Effector memory CD4-positive, alpha-beta T cell (primary cell): ENCODE measurements at regions not wholly inside any gene's neighbourhood (a gene's known extent, or its start where the extent isn't known, plus 50 kb on each side); places are given as distances from the start of the nearest gene placed in this dataset.

Source experiments
- DNase-seq, 3 donors: peaks; one replicate each; pipeline ENCODE4 v3.0.0-alpha.2; 2020
- H3K27ac ChIP-seq: 2 replicates; pipeline ENCODE4 v1.7.0; 2013; ENCODE audit warnings: mild to moderate bottlenecking, low read length, moderate library complexity; ENCODE audit not compliant: insufficient read depth, poor library complexity, severe bottlenecking
- H3K27me3 ChIP-seq: replicated peaks from 2 replicates; pipeline ENCODE4 v1.7.0; 2013; ENCODE audit warnings: mild to moderate bottlenecking, low read length; ENCODE audit not compliant: insufficient read depth, control insufficient read depth, poor library complexity, severe bottlenecking
- H3K36me3 ChIP-seq: 2 replicates; pipeline ENCODE4 v1.7.0; 2013; ENCODE audit warnings: mild to moderate bottlenecking, low read length, moderate library complexity; ENCODE audit not compliant: control insufficient read depth, insufficient read depth
- H3K4me1 ChIP-seq: 2 replicates; pipeline ENCODE4 v1.7.0; 2013; ENCODE audit warnings: low read length, mild to moderate bottlenecking; ENCODE audit not compliant: control insufficient read depth, insufficient read depth, poor library complexity, severe bottlenecking
- H3K4me3 ChIP-seq: 2 replicates; pipeline ENCODE4 v1.7.0; 2013; ENCODE audit warnings: low read length, low read depth, mild to moderate bottlenecking; ENCODE audit not compliant: insufficient read depth, poor library complexity, severe bottlenecking
- H3K9me3 ChIP-seq: 2 replicates; pipeline ENCODE4 v1.7.0; 2013; ENCODE audit warnings: mild to moderate bottlenecking, low read length, moderate library complexity; ENCODE audit not compliant: control insufficient read depth

GRCh38 chr13:107753748-107754147 lies 461.6 kb downstream of the LIG4 start:
- no peak overlapping the region for H3K27ac ChIP-seq
- H3K27me3 ChIP-seq: no peaks in the 10 kb centered on the region
- no peaks in the 10 kb centered on the region for H3K36me3 ChIP-seq
- H3K9me3 ChIP-seq: no peaks in the 10 kb centered on the region
- DNase-seq: no peak
- no peaks in the 10 kb centered on the region for H3K4me1 ChIP-seq
- H3K4me3 ChIP-seq: no peak overlapping the region

GRCh38 chr13:107753291-107753690 lies 462.0 kb downstream of the LIG4 start:
- no peaks in the 10 kb centered on the region for H3K9me3 ChIP-seq
- H3K36me3 ChIP-seq: no peaks in the 10 kb centered on the region
- no peaks in the 10 kb centered on the region for H3K27me3 ChIP-seq
- no peaks in the 10 kb centered on the region for H3K4me1 ChIP-seq
- no peak overlapping the region for H3K4me3 ChIP-seq
- DNase-seq: no peak
- H3K27ac ChIP-seq: no peak overlapping the region

- H3K9me3 ChIP-seq: no peaks in the 10 kb centered on the region
- H3K36me3 ChIP-seq: no peaks in the 10 kb centered on the region
- no peaks in the 10 kb centered on the region for H3K27me3 ChIP-seq
- H3K27ac ChIP-seq: no peak overlapping the region
- H3K4me1 ChIP-seq: no peaks in the 10 kb centered on the region
- no peak for DNase-seq
- H3K4me3 ChIP-seq: no peak overlapping the region
These were observed 471.4 kb downstream of the LIG4 start for GRCh38 chr13:107743983-107744382.

GRCh38 chr13:107743526-107743925 lies 471.8 kb downstream of the LIG4 start:
- Histone ChIP-seq H3K9me3 (no peaks in the 10 kb centered on the region), H3K4me1 (no peaks in the 10 kb centered on the region), H3K27ac (no peak overlapping the region), H3K36me3 (no peaks in the 10 kb centered on the region), H3K27me3 (no peaks in the 10 kb centered on the region), H3K4me3 (no peak overlapping the region)
- DNase-seq: no peak

GRCh38 chr13:107743100-107743499 lies 472.2 kb downstream of the LIG4 start:
- DNase-seq: no peak
- Histone ChIP-seq H3K4me1 (no peaks in the 10 kb centered on the region), H3K27me3 (no peaks in the 10 kb centered on the region), H3K36me3 (no peaks in the 10 kb centered on the region), H3K4me3 (no peak overlapping the region), H3K9me3 (no peaks in the 10 kb centered on the region), H3K27ac (no peak overlapping the region)

DNA sequence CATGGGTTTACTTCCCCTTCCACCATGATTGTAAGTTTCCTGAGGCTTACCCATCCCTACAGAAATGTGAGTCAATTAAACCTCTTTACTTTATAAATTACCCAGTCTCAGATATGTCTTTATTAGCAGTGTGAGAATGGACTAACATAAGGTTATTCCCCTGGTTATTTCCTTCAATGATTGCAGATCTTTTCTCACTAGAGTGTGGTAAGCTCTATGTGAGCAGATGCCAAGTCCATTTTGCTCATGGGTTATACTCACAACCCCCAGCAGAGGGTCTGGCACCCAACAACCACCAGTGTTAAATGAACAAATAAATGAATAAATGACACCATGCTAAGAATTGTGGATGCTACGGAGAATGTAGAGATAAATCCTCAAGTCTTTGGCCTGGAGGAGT lies 472.8 kb downstream of the LIG4 start:
- Histone ChIP-seq H3K27ac (no peak overlapping the region), H3K36me3 (no peaks in the 10 kb centered on the region), H3K9me3 (no peaks in the 10 kb centered on the region), H3K4me1 (no peaks in the 10 kb centered on the region), H3K4me3 (no peak overlapping the region), H3K27me3 (no peaks in the 10 kb centered on the region)
- DNase-seq: no peak

- Histone ChIP-seq H3K4me1 (no peaks in the 10 kb centered on the region), H3K36me3 (no peaks in the 10 kb centered on the region), H3K4me3 (no peak overlapping the region), H3K9me3 (no peaks in the 10 kb centered on the region), H3K27me3 (no peaks in the 10 kb centered on the region), H3K27ac (no peak overlapping the region)
- no peak for DNase-seq
These were observed 477.3 kb downstream of the LIG4 start for GRCh38 chr13:107738004-107738403.

- Histone ChIP-seq H3K9me3 (no peaks in the 10 kb centered on the region), H3K4me1 (no peaks in the 10 kb centered on the region), H3K4me3 (no peak overlapping the region), H3K36me3 (no peaks in the 10 kb centered on the region), H3K27ac (no peak overlapping the region), H3K27me3 (no peaks in the 10 kb centered on the region)
- no peak for DNase-seq
These were observed 478.6 kb downstream of the LIG4 start for GRCh38 chr13:107736731-107737130.

- Histone ChIP-seq H3K36me3 (no peaks in the 10 kb centered on the region), H3K4me1 (no peaks in the 10 kb centered on the region), H3K27ac (no peak overlapping the region), H3K9me3 (no peaks in the 10 kb centered on the region), H3K4me3 (no peak overlapping the region), H3K27me3 (no peaks in the 10 kb centered on the region)
- DNase-seq: no peak
These were observed 479.2 kb downstream of the LIG4 start for GRCh38 chr13:107736170-107736569.

DNA sequence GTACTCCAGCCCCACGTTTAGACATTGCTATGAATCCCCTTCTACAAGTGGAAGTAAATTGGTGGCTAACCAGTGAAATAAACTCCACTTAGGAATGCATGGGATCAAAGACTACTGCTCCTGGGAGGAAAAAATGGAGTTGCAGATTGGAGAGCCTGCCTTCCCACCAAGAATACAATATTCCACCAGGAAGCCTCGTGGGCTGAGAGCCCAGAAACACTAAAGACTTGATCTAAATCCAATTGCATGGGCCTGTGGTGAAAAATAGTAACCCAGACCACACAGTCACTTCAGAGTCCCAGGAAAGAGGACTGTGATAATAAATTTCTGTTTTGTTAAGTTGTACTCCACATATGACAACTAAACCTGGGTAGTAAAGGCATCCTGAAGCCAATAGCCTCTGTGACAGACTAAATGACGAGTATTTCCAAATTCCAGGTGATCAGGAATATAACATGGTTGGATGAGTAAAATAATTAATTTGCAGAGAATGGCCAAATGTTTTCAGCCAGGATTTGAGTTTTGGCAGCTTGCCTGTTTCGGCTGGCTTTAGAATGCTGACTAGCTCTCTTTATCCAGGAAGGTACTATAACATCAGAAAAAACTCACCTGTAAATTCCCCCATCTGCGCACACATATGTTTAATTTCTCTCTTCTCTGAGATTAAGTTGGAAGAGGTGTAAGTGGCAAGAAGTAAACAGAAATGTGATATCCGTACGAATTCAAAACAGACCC lies 480.3 kb downstream of the LIG4 start:
- Histone ChIP-seq H3K9me3 (no peaks in the 10 kb centered on the region), H3K27me3 (no peaks in the 10 kb centered on the region), H3K4me3 (no peak overlapping the region), H3K36me3 (no peaks in the 10 kb centered on the region), H3K27ac (no peak overlapping the region), H3K4me1 (no peaks in the 10 kb centered on the region)
- no peak for DNase-seq
